ENCODE measurements at regions not wholly inside any gene's neighbourhood (a gene's known extent, or its start where the extent isn't known, plus 50 kb on each side); places are given as distances from the start of the nearest gene placed in this dataset.
A peak's percentile ranks its signal among the peaks of the same experiment; 100 is the strongest.
"Not testable (repeated sequence)": the region's sequence is repeated elsewhere in the genome, so short reads cannot be mapped to it uniquely, and the experiment has no call there.

DNA sequence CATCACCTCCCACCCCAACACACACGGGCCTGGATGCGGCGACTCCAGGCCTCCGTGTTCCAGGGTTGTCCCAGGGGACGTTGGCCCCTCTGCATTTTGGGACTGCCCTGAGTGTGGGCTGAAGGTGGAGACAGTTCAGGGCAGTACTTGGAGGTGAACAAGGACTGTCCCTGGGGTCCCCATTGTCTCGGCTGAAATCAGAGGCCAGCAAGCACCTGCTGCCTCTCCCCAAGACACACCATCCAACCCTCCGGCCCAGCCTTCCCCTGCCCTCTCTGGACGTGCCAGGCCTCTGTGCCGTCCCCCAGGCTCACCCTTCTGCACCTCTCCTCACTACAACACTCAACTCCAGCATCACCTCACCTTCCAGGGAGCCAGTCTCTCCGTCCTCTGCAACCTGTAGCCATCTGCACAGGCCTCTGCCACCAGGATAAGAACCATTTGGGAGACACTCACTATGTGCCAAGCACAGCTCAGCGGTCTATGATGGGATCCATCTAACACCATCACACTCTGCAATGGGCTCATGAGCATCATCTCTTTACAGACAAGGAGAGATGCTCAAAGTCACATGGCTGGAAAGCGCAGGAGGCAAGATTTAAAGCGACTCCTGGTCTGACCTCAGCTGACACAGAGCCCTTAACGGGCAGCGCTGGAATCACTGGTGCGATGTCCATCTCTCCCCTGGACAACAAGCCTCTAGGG is 104.5 kb upstream of the SEC14L1 start:
- peak in 1 of 10 donors; percentile 63 for DNase-seq
- intact Hi-C loops (cut with DNase I) = no loop called here

- DNase-seq = peak; percentile 22 to 96 (median 74)
- intact Hi-C loops (cut with DNase I) = no loop called here
These were observed 103.9 kb upstream of the SEC14L1 start for GRCh38 chr17:77036841-77037381.

GRCh38 chr17:77037943-77038342 is 102.8 kb upstream of the SEC14L1 start:
- intact Hi-C loops (cut with DNase I) = no loop called here
- DNase-seq = peak in 1 of 10 donors; percentile 19

DNA sequence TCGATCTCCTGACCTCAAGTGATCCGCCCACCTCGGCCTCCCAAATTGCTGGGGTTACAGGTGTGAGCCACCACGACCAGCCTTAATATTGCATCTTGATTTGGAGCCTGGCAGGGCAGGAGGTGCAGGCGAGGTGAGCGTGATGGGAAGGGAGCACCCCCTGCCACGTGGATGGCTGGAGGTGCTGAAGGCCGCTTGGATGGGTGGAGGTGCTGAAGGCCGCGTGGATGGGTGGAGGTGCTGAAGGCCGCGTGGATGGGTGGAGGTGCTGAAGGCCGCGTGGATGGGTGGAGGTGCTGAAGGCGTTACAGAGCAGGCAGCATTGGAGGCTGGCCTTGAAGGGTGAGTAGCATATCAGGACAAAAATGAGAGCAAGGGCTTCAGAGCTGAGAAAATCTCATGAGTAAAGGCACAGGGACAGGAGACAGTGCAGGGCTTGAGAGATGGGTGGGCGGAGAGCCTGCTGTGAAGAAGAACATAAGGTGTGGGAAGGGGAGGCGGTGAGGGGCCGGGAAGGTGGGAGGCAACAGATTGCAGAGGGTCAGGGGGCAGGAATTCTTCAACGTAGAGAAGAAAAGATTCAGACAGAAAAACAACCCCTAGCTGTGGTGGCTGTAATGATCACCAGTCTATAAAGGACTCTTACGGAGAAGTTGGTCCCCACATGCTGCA is 101.7 kb upstream of the SEC14L1 start:
- peak in 2 of 10 donors; percentile 43 to 85 for DNase-seq
- intact Hi-C loops (cut with DNase I) = no loop called here

DNA sequence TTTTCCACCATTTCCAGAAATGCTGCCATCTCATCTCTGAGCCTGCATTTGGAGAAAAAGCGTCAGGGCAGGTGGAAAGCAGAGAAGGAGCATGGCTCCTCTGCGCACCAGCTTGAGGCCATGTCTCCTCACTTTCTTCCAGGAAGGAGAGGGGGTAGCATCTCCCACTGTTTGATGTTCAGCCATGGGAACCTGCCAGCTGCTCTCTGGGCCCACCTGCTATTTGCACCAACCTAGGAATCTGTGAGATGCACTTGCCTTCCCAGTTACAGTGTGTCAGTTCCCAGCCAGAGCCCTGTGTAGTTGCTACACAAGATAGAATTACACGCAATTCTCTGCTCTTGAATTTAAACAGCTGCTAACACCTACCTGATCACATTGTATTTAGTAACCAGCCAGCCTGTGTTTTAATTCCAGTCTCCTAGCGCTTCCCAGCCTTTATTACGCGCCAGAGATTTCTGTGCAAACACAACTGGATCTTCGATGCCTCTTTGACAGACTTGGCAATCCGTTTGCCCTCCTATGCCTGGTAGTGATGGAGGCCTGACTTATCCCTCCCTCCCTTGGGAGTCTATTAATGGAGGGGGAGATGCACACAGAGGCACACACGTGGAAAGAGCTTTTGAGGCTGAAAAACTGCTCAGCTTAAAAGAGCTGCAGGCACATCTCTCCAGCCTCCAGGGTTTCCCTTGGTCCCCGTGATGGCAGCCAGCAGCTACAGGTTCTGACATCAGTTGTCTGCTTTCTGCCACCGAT is 98.1 kb upstream of the SEC14L1 start:
- DNase-seq = peak in 2 of 10 donors; percentile 65 to 81
- intact Hi-C loops (cut with DNase I) = no loop called here

GRCh38 chr17:77045441-77046041 is 95.2 kb upstream of the SEC14L1 start:
- DNase-seq = peak in 2 of 10 donors; percentile 38 to 80
- intact Hi-C loops (cut with DNase I) = no loop called here

DNA sequence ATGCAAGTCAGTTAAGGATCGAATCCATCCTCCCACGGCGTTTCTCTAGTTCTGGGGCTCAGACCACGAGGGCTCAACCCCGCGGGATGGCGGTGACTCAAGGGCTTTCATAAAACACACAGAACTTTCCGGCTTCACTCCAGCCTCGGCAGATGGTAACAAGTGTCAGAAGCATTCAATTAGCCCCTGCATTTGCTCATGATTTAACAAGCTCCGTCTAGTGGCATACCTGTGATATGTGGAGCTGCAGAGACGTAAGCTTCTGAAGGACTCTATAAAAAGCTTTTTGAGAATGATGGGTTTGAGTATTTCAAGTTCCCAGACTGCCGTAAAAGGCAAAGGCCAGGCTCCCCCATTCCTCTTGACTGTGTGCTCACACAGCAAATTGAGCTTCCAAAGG is 91.3 kb upstream of the SEC14L1 start:
- intact Hi-C loops (cut with DNase I) = no loop called here
- peak in 2 of 10 donors; percentile 5 to 71 for DNase-seq

- DNase-seq; intact Hi-C loops (cut with DNase I): not testable (repeated sequence)
These were observed 89.9 kb upstream of the SEC14L1 start for GRCh38 chr17:77050901-77051300.

- intact Hi-C loops (cut with DNase I) = no loop called here
- DNase-seq = no peak
These were observed 85.8 kb upstream of the SEC14L1 start for GRCh38 chr17:77054936-77055335.

- intact Hi-C loops (cut with DNase I) = no loop called here
These were observed 85.3 kb upstream of the SEC14L1 start for GRCh38 chr17:77055453-77055852.

GRCh38 chr17:77058016-77058415 is 82.8 kb upstream of the SEC14L1 start:
- DNase-seq = no peak
- intact Hi-C loops (cut with DNase I) = no loop called here

More at GRCh38 chr17:77055453-77055852, 85.3 kb upstream of the SEC14L1 start:
- no peak for DNase-seq

DNA sequence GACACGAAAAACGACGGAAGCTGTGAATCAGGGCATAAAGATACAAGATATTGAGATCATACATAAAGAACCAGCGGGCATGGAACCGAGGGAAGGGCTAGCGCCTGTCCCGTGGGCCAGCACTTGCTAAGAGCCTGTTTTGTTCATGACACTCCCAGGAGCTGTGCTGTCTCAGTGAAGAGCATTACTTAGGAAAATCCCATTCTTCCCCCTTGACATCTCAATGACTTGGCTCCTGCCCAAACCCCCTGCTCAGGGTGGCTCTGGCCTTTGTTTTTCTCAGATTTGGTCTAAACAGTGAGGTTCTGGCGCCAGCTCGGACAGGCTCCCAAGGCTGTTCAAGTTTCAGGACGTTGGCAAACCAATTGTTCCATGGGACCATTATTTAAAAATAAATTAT is 79.1 kb upstream of the SEC14L1 start:
- intact Hi-C loops (cut with DNase I) = no loop called here
- no peak for DNase-seq

DNA sequence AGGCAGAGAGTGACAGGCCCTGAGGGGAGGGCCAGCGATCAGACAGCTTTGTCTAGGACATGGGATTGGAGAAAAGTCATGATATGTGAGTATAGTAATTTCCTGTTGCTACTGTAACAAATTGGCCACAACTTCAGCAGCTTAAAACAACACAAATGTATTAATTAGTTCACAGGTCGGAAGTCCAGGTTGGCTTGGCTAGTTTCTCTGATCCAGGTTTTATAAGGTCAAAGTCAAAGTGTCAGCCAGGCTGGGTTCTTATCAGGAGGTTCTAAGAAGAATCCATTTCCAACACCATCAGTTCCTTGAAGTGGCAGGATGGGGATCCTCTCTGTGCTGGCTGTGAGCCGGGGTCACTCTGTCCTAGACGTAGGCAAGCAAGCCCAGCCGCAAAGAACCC is 76.2 kb upstream of the SEC14L1 start:
- intact Hi-C loops (cut with DNase I) = no loop called here
- no peak for DNase-seq

DNA sequence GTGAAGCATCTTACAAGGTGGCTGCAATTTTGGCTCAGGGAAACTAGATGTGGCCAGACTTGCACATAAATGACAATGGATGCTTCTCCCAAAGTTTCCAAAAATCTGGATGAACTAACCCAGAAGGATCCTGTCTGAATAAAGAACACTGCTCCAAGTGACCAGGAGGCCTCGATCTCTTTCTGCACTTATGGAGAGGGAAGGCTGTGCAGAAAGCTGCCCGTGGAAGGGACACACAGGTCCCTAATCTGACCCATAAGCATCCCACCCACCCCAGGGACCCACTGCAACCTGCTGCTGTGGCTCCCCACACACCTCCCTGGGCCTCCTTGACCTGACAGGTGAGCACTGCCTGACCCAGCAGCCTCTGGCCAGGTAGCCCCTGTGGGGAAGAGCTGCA is 74.6 kb upstream of the SEC14L1 start:
- DNase-seq = no peak
- intact Hi-C loops (cut with DNase I) = loop anchor here (1.0 kb wide), 1 partner anchor 198 kb away; the partner anchor contains the start of gene MGAT5B

DNA sequence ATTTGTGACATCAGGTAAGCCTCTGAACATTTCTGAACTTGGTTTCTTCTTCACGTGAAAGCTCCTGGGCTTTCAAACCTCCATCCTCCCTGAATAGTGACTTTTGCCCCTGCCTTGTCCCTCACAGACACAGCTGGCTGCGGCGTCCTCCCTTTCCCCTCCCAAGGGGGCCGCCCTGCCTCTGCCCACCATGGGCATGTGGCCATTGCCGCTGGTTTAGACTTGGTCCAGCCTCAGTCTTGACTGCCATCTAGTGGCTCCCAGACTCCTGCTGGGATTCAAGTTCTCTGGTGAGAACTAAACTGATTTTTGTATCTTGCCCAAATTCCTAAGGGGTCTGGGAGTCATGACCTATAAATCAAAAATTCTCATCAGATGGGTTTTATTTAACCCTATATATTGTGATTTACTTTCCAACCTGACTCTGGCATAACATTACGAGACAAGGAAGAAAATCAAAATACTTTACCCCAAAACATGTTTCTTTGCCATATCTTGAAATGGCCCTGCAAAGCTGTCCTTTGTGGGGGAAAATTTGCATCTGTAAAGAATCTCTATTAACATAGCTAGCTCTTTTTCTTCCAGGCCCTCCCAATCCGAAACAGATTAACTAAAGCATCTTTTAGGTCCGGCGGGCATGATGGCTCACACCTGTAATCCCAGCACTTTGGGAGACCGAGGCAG is 73.9 kb upstream of the SEC14L1 start:
- peak; percentile 30 to 94 (median 64) for DNase-seq
- intact Hi-C loops (cut with DNase I) = loop anchor here (1.0 kb wide), 1 partner anchor 199 kb away; the partner anchor contains the start of gene MGAT5B

DNA sequence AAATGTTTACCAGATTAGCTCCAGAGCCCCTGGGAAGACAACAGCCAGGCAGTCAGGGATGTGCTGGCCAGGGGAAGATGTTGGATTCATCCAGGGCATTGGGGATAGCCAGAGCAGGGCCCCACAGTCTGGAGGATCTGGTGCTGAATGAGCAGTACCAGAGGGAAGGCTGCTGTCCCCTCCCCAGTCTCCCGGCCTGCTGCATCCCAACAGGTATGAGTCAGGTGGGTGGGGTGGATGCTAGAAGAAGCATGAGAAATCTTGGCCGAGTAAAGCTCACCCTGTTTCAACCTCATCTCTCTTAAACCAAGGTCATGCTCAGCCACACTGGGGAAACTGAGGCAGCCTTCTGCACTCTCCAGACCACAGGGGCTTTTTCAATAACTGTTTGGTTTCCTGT is 71.9 kb upstream of the SEC14L1 start:
- intact Hi-C loops (cut with DNase I) = no loop called here
- DNase-seq = no peak

DNA sequence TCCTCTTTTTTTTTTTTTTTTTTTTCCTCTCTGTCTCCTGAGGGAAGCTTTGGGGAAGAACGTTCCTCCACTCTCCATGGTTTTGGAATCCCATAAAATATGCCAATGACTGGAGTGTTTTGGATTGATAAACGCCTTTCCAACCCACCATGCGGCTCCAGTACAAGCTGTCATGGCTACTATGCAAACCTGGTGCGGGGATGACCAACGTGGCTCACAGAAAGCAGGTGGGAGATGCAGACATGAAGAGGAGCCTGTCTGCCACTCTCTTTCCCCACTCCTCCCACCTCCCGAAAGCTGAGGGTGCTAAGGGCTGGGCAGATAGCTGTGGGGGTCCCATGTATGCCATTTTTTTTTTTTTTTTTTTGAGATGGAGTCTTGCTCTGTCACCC is 69.9 kb upstream of the SEC14L1 start:
- no peak for DNase-seq
- intact Hi-C loops (cut with DNase I) = no loop called here

DNA sequence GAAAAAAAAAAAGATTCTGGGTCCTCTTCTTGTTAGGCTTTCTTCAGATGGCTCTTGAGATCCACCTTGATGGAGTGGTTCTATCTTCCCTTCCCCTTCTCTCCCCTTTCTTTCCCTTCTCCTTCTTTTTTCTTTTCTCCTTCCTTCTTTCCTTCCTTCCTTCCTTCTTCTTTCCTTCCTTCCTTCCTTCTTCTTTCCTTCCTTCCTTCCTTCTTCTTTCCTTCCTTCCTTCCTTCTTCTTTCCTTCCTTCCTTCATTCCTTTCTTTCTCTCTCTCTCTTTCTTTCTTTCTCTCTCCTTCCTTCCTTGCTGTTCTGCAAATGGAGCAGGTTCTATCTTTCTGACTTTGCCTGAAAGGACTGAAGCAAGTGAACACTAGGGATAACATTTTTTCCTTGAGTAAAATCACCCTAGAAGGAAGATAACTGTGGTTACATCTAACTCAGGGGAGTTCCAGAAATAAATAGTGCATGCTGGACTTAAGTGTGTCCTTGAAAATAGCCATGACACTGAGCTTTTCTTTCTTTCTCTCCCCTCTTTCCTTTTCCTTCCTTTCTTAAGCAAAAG is 68.8 kb upstream of the SEC14L1 start:
- intact Hi-C loops (cut with DNase I) = no loop called here
- no peak for DNase-seq

- intact Hi-C loops (cut with DNase I) = no loop called here
- DNase-seq = no peak
These were observed 68.1 kb upstream of the SEC14L1 start for GRCh38 chr17:77072670-77073069.

DNA sequence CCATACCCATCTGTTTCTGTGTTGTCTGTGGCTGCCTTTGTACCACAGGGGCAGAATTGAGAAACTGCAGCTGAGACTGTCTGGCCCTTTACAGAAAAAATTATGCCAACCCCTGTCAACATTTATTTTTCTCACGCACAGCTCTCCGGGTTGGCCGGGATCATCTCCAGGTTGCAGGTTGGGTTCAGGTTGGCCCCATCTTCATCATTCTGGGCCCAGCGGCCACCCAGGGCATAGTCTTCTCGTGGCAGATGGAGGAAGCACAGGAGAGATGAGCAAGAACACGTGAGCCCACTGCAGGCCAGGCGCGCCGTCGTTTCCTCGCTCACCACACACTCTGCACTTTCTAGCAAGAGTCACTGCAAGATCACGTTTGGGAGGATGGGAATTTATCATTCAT is 66.1 kb upstream of the SEC14L1 start:
- no peak for DNase-seq
- intact Hi-C loops (cut with DNase I) = no loop called here
